22Rv1 (cell line): ENCODE measurements at regions not wholly inside any gene's neighbourhood (a gene's known extent, or its start where the extent isn't known, plus 50 kb on each side); places are given as distances from the start of the nearest gene placed in this dataset.

Source experiments
- CTCF ChIP-seq: fragments of 450-650 bp; IDR thresholded peaks from 2 replicates; pipeline ENCODE4 v1.5.1; 2017; ENCODE audit warnings: mild to moderate bottlenecking
- ZFX ChIP-seq: fragments of 450-650 bp; IDR thresholded peaks from 2 replicates; pipeline ENCODE4 v1.6.1; 2017; ENCODE audit warnings: antibody characterized with exemption, borderline replicate concordance

GRCh38 chr3:177689869-177690268, 492.6 kb upstream of the TBL1XR1 start:
- no peak for TF ChIP-seq CTCF
- TF ChIP-seq ZFX = no peak
